ENCODE measurements at regions not wholly inside any gene's neighbourhood (a gene's known extent, or its start where the extent isn't known, plus 50 kb on each side); places are given as distances from the start of the nearest gene placed in this dataset.

GRCh38 chr6:21461844-21462518 lies 131.6 kb upstream of the SOX4 start:
- H3K9me3 ChIP-seq, result no peaks in the 10 kb centered on the region
- TF ChIP-seq POLR2A (IDR thresholded peaks at IDR 0.05), result no peak
- no peak for TF ChIP-seq CTCF (IDR thresholded peaks at IDR 0.05)
- no peak for TF ChIP-seq EP300 (IDR thresholded peaks at IDR 0.05)
- DNase-seq, result no peak
- H3K36me3 ChIP-seq, result no peaks in the 10 kb centered on the region
- no peaks in the 10 kb centered on the region for H3K4me1 ChIP-seq (ENCODE audit: insufficient read depth)
- H3K27me3 ChIP-seq, result no peaks in the 10 kb centered on the region
- H3K27ac ChIP-seq, result no peak overlapping the region
- H3K4me3 ChIP-seq, result no peak overlapping the region
- intact Hi-C loops (cut with DNase I), result no loop called here

- TF ChIP-seq EP300 (IDR thresholded peaks at IDR 0.05), result no peak
- TF ChIP-seq CTCF (IDR thresholded peaks at IDR 0.05), result no peak
- no peak for TF ChIP-seq POLR2A (IDR thresholded peaks at IDR 0.05)
- no peak overlapping the region for H3K27ac ChIP-seq
- H3K4me1 ChIP-seq (ENCODE audit: insufficient read depth), result no peaks in the 10 kb centered on the region
- no peaks in the 10 kb centered on the region for H3K27me3 ChIP-seq
- H3K9me3 ChIP-seq, result no peaks in the 10 kb centered on the region
- intact Hi-C loops (cut with DNase I), result no loop called here
- no peak for DNase-seq
- WGBS, 3 donors, result 96 to 99% (median 98%) methylated on average over 2 of the region's 2 CpGs
- H3K36me3 ChIP-seq, result no peaks in the 10 kb centered on the region
- no peak overlapping the region for H3K4me3 ChIP-seq
These were observed 131.1 kb upstream of the SOX4 start for GRCh38 chr6:21462519-21462852.

GRCh38 chr6:21467091-21467490 lies 126.5 kb upstream of the SOX4 start:
- TF ChIP-seq EP300 (IDR thresholded peaks at IDR 0.05) (no peak), POLR2A (IDR thresholded peaks at IDR 0.05) (no peak), CTCF (IDR thresholded peaks at IDR 0.05) (no peak)
- H3K9me3 ChIP-seq, result no peaks in the 10 kb centered on the region
- intact Hi-C loops (cut with DNase I), result no loop called here
- DNase-seq, result no peak
- H3K27ac ChIP-seq, result no peak overlapping the region
- H3K36me3 ChIP-seq, result no peaks in the 10 kb centered on the region
- WGBS, 3 donors, result 97 to 98% (median 98%) methylated on average over 8 of the region's 8 CpGs
- no peak overlapping the region for H3K4me3 ChIP-seq
- peaks cover 2% of the 10 kb centered on the region for H3K4me1 ChIP-seq (ENCODE audit: insufficient read depth)
- H3K27me3 ChIP-seq, result no peaks in the 10 kb centered on the region

- Histone ChIP-seq H3K36me3 (no peaks in the 10 kb centered on the region), H3K4me3 (no peak overlapping the region), H3K27me3 (no peaks in the 10 kb centered on the region), H3K4me1 (ENCODE audit: insufficient read depth) (peaks cover 2% of the 10 kb centered on the region), H3K9me3 (no peaks in the 10 kb centered on the region), H3K27ac (no peak overlapping the region)
- TF ChIP-seq POLR2A (IDR thresholded peaks at IDR 0.05) (no peak), CTCF (IDR thresholded peaks at IDR 0.05) (no peak), EP300 (IDR thresholded peaks at IDR 0.05) (no peak)
- intact Hi-C loops (cut with DNase I), result no loop called here
- WGBS, 3 donors, result 68 to 77% (median 70%) methylated on average over 1 of the region's 1 CpG
- DNase-seq, result no peak
These were observed 125.1 kb upstream of the SOX4 start for GRCh38 chr6:21468461-21468860.
